NCI-H524 treated with DMSO at 0.1 percent for 48 hours (cell line): ENCODE measurements at regions not wholly inside any gene's neighbourhood (a gene's known extent, or its start where the extent isn't known, plus 50 kb on each side); places are given as distances from the start of the nearest gene placed in this dataset.

Source experiments
- DNase-seq: peaks from one replicate; lab custom pipeline; 2025; lab: John Stamatoyannopoulos, UW

DNA sequence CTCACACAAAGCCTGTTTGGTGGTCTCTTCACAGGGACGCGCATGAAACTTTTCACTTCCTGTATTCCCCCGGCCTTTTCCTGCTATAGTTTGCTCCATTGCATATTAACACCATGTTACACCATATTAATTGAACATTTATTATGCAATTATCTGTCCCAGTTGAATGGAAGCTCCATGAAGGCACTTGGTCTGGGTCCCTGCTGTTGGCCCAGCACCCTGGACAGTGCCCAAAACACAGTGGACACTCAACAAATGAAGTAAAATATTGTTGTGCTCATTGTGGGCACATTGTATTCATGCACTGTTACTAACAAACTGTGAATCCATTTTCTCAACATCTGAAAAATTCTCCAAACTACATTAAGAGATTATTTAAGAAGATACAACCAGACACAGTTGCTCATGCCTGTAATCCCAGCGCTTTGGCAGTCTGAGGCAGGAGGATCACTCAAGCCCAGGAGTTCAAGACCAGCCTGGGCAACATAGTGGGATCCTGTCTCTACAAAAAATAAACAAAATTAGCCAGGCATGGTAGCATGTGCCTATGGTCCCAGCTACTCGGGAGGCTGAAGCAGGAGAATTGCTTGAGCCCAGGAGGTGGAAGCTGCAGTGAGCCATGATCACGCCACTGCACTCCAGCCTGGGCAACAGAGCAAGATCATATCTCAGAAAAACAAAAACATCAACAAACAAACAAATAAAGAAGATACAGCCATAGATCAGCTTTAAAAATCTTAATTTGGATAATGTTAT lies 292.7 kb upstream of the TENM3 start:
- DNase-seq: no peak

DNA sequence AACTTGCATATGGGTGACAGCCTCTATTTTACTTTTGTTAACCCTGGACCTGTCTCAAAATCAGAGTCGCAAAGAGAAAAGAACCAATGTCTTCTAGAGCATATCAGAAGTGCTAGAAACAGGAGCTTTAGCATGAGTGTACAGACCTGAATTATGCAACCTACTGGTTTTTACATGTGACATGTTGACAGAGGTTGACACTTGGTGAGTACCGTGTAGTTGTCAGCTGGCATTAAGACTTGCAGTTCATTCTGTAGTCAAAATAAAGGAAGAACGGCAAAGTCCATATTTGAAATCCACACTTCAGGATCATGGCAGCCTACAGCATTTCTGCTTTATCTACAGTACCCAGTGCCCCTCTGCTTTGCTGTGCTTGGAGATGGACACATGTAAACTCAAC lies 291.9 kb upstream of the TENM3 start:
- DNase-seq: no peak

DNA sequence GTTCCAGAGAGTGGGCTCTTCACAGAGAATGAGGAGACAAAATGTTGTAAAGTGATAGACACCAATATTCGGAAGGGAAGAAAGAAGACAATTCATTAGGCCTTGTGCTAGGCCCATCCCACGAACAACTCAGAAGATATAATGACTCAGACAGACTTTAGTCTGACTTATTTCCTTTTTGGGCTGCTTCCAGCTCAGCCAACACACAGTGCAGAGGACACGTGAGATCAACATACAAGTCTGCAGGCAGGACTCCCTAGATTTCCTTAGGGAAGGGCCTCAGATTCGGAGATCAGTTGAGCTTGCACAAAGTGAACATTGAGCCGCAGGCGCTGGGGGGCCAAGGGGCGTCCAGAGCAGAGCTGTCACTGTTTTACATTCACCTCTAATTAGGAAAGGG lies 290.7 kb upstream of the TENM3 start:
- no peak for DNase-seq

GRCh38 chr4:181956512-181956911 lies 286.7 kb upstream of the TENM3 start:
- no peak for DNase-seq

DNA sequence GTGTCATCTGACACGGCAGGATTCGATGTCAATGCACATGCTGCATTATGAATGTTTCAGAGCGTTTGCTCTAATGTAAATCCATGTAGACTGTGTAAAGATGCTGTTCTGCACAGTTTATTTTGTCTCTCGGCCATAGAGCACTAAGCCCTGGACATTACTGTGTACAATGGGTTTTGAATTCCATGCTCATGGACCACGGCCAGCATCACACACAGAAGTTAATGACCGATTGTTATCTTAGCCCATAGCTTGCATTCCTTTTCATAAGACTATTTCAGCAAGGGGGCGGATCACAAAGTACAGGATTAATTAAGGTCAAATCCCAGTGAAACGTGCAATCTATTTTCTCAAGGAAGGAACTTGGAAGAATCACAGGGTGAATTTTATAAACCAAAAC lies 286.1 kb upstream of the TENM3 start:
- DNase-seq: no peak

- no peak for DNase-seq
Measured at GRCh38 chr4:181958446-181958845, 284.8 kb upstream of the TENM3 start.

- DNase-seq: no peak
Measured at GRCh38 chr4:181959121-181959520, 284.1 kb upstream of the TENM3 start.

DNA sequence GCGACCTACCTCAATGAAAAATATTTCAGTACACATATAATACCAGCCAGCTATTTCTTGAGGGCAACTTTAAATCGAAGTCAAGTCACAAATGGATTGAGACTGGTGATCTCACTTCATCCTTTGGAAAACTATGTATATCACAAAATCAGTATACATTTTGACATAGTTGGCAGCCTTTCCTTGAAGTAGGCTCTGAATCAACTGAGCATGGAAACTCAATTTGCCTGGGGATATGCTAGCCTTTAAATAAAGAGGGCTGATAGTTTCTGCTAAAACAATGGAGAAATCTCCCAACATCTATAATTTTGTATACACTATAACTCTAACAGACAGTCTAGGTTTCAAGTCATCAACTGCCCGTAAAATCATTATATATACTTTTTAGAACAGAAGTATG lies 282.8 kb upstream of the TENM3 start:
- no peak for DNase-seq

DNA sequence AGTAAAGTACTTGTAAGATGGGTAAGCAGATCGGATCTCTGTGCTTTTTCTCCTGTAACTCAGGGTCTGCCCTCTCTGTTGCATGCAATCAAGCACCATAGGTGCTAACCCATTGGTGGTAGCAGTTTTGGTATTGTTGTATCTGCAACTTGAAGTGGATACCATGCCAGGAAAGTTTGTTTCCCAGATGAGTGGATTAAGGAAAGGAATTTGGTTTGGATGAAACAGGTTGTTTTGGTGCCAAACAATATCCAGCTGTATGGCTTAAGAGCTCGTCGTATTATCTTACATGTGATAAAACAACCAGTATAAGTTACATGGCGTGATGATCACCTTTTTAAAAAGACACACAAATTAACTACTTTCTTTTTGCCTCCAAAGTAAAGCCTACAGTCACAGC lies 280.9 kb upstream of the TENM3 start:
- no peak for DNase-seq

DNA sequence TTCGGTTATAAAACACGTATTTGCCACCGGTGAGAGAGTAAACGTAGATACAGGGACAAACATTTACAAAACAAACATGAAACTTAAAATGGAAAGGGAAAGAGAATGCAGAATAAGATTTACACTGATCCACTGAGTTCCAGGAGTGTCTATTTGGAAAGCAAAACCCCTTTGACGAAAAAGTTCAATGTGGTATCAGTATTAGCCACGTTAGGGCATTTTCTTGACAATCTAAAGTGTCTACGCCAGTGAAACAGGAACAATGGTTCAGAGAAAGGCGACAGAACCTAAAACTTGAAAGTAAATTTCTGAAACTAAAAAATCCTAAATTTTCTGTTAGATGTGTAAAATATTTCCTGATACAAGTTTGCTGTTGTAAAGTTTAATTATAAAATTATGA lies 278.5 kb upstream of the TENM3 start:
- DNase-seq: no peak

GRCh38 chr4:181966104-181966551 lies 277.1 kb upstream of the TENM3 start:
- DNase-seq: no peak

GRCh38 chr4:181967401-181967800 lies 275.8 kb upstream of the TENM3 start:
- DNase-seq: no peak

GRCh38 chr4:181968371-181968770 lies 274.8 kb upstream of the TENM3 start:
- DNase-seq: no peak

- no peak for DNase-seq
Measured at GRCh38 chr4:181969151-181969550, 274.1 kb upstream of the TENM3 start.

DNA sequence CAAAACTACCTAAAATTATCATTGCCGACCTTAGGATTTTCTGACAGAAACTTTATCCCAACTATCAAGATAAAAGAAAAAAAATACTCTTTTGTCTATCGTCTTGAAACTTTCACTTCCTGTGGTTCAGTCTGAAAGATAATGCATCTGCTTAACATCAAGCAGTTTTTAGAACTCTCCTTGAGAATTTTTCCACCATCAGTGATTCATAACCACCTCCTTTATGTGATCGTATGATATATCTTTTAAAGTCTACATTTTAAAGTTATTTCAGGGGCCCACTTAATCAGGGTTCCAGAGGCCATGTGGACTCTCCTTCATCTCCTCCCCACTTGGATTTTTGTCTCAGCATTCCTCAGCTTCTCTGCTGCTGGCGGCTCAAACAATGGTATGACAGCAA lies 272.8 kb upstream of the TENM3 start:
- no peak for DNase-seq

DNA sequence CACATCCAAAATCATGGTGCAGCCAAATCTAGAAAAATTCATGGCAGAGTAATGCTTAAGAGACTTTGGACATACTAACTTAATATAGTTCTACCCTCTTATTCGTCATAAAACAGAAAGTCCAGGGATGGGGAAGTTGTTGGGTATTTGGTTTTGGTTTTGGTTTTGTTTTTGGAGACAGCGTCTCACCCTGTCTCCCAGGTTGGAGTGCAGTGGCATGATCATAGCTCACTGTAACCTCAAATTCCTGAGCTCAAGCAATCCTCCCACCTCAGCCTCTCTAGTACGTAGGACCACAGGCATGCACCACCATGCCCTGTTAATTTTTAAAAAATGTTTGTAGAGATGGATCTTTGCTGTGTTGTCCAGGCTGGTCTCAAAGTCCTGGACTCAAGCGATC lies 271.8 kb upstream of the TENM3 start:
- DNase-seq: no peak

DNA sequence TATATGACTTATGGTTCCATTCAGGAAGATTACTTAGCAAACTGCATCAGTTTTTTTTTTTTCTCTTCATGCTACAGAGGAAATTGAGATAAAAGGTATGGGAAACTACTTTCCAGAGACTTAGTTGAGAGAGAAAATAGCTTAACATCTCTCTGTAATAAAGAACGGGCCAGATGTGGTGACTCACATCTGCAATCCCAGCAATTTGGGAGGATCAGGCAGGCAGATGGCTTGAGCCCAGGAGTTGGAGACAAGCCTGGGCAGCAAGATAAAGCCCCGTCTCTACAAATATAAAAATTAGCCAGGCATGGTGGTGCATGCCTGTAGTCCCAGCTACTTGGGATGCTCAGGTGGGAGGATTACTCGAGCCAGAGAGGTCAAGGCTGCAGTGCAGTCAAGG lies 271.2 kb upstream of the TENM3 start:
- no peak for DNase-seq

DNA sequence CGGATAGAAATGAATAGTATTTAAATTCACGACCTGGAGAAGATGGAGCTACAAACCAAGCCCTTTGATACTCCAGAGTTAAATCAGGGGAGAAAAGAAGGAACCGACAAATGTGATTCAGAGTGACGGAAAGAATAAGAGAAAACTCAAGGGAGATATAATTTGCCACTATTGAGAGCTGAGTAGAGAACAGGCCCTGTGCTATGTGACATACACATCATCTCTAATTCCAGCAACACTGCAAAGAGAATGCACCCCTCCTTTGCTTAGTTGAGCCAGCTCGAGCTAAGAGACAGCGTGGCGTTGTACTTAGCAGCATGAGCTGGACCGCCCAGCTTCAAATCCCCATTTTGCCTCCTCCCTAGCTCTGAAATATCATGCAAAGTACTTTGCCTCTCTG lies 266.4 kb upstream of the TENM3 start:
- no peak for DNase-seq

DNA sequence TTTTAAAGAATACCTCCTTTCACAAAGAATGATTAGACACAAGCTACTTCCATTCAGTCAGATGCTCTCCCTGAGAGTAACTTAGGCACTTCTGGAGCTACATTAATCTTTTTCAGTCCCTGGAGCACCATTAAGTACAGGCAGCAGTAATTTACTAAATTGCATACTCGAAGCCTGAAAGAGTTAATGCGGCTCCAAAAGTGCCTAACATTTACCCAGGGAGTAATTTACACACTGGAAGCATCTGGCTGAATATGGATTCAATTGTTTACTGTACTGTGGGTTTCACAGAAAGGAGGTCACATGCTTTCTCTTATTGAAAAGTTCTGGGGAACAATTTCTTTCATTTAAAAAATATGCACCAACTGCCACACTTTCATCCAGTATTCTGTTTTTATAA lies 260.8 kb upstream of the TENM3 start:
- DNase-seq: no peak

GRCh38 chr4:181982856-181983255 lies 260.3 kb upstream of the TENM3 start:
- DNase-seq: no peak

DNA sequence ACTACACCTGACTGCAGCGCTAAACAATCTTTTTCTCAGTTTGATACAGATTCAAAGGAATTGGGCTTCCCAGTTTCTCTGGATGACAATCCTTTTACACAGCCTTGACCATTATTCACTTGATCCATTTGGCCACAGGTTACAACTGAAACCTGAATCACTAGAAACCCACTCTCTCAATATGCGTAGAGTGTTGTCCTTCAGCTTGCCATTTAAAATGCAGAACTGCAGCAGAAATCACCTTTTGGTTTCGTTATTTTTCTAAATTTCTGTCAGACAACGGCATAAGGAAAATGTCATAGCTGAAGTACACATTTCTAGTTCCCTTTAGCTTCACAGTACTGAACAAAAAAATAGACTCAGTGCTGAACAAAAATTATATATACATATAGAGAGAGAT lies 255.8 kb upstream of the TENM3 start:
- no peak for DNase-seq

- DNase-seq: no peak
Measured at GRCh38 chr4:181989071-181989470, 254.1 kb upstream of the TENM3 start.

GRCh38 chr4:181991369-181992108 lies 251.7 kb upstream of the TENM3 start:
- no peak for DNase-seq
